ENCODE measurements at regions not wholly inside any gene's neighbourhood (a gene's known extent, or its start where the extent isn't known, plus 50 kb on each side); places are given as distances from the start of the nearest gene placed in this dataset.

DNA sequence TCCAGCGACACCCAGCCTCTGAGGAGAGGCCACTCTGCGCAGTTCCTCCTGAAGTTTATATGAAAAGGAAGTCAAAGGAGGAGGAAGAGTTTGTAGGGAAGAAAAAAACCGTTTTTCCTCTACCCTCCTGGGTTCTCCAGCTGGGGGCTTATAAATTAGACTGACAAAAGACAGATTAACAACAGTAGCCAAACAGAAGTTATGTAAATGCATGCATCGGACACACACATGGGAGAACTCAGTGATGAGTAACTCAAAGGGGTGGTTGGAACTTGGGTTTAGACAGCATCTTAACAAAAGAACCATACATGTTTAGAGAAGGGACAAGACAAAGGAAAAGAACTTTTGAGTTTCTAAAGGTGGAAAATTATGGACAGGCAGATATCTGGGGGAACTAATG lies 71.2 kb downstream of the CD24 start:
- TF ChIP-seq, protein P1, sequence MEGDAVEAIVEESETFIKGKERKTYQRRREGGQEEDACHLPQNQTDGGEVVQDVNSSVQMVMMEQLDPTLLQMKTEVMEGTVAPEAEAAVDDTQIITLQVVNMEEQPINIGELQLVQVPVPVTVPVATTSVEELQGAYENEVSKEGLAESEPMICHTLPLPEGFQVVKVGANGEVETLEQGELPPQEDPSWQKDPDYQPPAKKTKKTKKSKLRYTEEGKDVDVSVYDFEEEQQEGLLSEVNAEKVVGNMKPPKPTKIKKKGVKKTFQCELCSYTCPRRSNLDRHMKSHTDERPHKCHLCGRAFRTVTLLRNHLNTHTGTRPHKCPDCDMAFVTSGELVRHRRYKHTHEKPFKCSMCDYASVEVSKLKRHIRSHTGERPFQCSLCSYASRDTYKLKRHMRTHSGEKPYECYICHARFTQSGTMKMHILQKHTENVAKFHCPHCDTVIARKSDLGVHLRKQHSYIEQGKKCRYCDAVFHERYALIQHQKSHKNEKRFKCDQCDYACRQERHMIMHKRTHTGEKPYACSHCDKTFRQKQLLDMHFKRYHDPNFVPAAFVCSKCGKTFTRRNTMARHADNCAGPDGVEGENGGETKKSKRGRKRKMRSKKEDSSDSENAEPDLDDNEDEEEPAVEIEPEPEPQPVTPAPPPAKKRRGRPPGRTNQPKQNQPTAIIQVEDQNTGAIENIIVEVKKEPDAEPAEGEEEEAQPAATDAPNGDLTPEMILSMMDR (IDR thresholded peaks at IDR 0.05), result no peak
- no peak for TF ChIP-seq POLR2A (IDR thresholded peaks at IDR 0.05)

Measured in prostate gland (tissue), 2 donors.